HEK293 (cell line): ENCODE measurements at regions not wholly inside any gene's neighbourhood (a gene's known extent, or its start where the extent isn't known, plus 50 kb on each side); places are given as distances from the start of the nearest gene placed in this dataset.
A peak's percentile ranks its signal among the peaks of the same experiment; 100 is the strongest.

Source experiments
- CTCF ChIA-PET: fragments of 350-600 bp; formaldehyde crosslinking; extraction: SDS; loops from one replicate; lab custom pipeline; 2021; ENCODE audit warnings: antibody characterized with exemption; lab: Yijun Ruan, JAX
- POLR2A ChIA-PET: fragments of 300-600 bp; formaldehyde crosslinking; extraction: SDS; loops from one replicate; lab custom pipeline; 2020; ENCODE audit warnings: antibody characterized with exemption, inconsistent platforms; lab: Yijun Ruan, JAX
- H3K27ac ChIP-seq: fragments of 200-500 bp; sonication (Bioruptor generic); 2 replicates; pipeline ENCODE4 v1.5.1; 2014; ENCODE audit warnings: low read depth, low read length, control low read depth, inconsistent platforms; ENCODE audit errors: extremely low read depth
- H3K36me3 ChIP-seq, 2 experiments: fragments of 200-500 bp in 1 of 2; sonication (Bioruptor generic) in 1 of 2; 1 replicate in 1 of 2; 2 replicates in 1 of 2; pipeline ENCODE4 v1.5.1; 2014 to 2017; ENCODE audit warnings: inconsistent platforms in 2 of 2, low read length in 2 of 2; ENCODE audit not compliant: control insufficient read depth in 2 of 2, insufficient read depth in 1 of 2
- H3K4me1 ChIP-seq: fragments of 200-500 bp; sonication (Bioruptor generic); 2 replicates; pipeline ENCODE4 v1.5.1; 2014; ENCODE audit warnings: mild to moderate bottlenecking, low read length, inconsistent platforms; ENCODE audit not compliant: control insufficient read depth, insufficient read depth
- H3K4me3 ChIP-seq: 2 replicates; pipeline ENCODE4 v1.5.1; 2011; ENCODE audit warnings: low read depth, mild to moderate bottlenecking, control low read depth, low read length, moderate library complexity
- H3K9me3 ChIP-seq: fragments of 200-500 bp; sonication (Bioruptor generic); 2 replicates; pipeline ENCODE4 v1.5.1; 2014; ENCODE audit warnings: low read depth, low read length, inconsistent platforms; ENCODE audit not compliant: control insufficient read depth, insufficient read depth
- KLF1 ChIP-seq: fragments of 450-650 bp; formaldehyde crosslinking; IDR thresholded peaks from 2 replicates; pipeline ENCODE4 v1.5.1; 2016; ENCODE audit warnings: missing biosample characterization, missing genetic modification characterization
- PATZ1 ChIP-seq: fragments of 450-650 bp; formaldehyde crosslinking; IDR thresholded peaks from 2 replicates; pipeline ENCODE4 v1.5.1; 2016; ENCODE audit warnings: missing biosample characterization, missing genetic modification characterization
- PBX3 ChIP-seq: sonication (generic); formaldehyde crosslinking; IDR thresholded peaks from 2 replicates; pipeline ENCODE4 v1.8.1; 2022; ENCODE audit warnings: mild to moderate bottlenecking, moderate library complexity, missing genetic modification reagents
- PRDM10 ChIP-seq: fragments of 450-650 bp; formaldehyde crosslinking; IDR thresholded peaks from 2 replicates; pipeline ENCODE4 v1.5.1; 2016; ENCODE audit warnings: missing biosample characterization, missing genetic modification characterization
- PRDM6 ChIP-seq: fragments of 450-650 bp; formaldehyde crosslinking; IDR thresholded peaks from 2 replicates; pipeline ENCODE4 v1.5.1; 2017; ENCODE audit warnings: missing biosample characterization, missing genetic modification characterization
- ZBTB44 ChIP-seq: fragments of 450-650 bp; IDR thresholded peaks from 2 replicates; pipeline ENCODE4 v1.5.1; 2018; ENCODE audit warnings: missing biosample characterization, mild to moderate bottlenecking, missing genetic modification characterization
- ZNF169 ChIP-seq: fragments of 450-650 bp; formaldehyde crosslinking; IDR thresholded peaks from 2 replicates; pipeline ENCODE4 v1.5.1; 2016; ENCODE audit warnings: missing biosample characterization, missing genetic modification characterization
- ZNF18 ChIP-seq: fragments of 450-650 bp; formaldehyde crosslinking; IDR thresholded peaks from 2 replicates; pipeline ENCODE4 v1.5.1; 2016; ENCODE audit warnings: missing biosample characterization, missing genetic modification characterization
- ZNF202 ChIP-seq: fragments of 450-650 bp; formaldehyde crosslinking; IDR thresholded peaks from 2 replicates; pipeline ENCODE4 v1.5.1; 2016; ENCODE audit warnings: missing biosample characterization, missing genetic modification characterization, borderline replicate concordance
- ZNF292 ChIP-seq: fragments of 450-650 bp; formaldehyde crosslinking; IDR thresholded peaks from 2 replicates; pipeline ENCODE4 v1.5.1; 2016; ENCODE audit warnings: low read depth, missing biosample characterization, missing genetic modification characterization, borderline replicate concordance
- ZNF341 ChIP-seq: fragments of 450-650 bp; formaldehyde crosslinking; IDR thresholded peaks from 2 replicates; pipeline ENCODE4; 2016; ENCODE audit warnings: low read depth, missing biosample characterization, missing genetic modification characterization
- ZNF398 ChIP-seq: fragments of 450-650 bp; formaldehyde crosslinking; IDR thresholded peaks from 2 replicates; pipeline ENCODE4 v1.5.1; 2017; ENCODE audit warnings: missing biosample characterization, missing genetic modification characterization
- ZNF529 ChIP-seq: fragments of 450-650 bp; formaldehyde crosslinking; IDR thresholded peaks from 2 replicates; pipeline ENCODE4 v1.5.1; 2017; ENCODE audit warnings: missing genetic modification characterization, missing biosample characterization; ENCODE audit not compliant: insufficient replicate concordance
- ZNF561 ChIP-seq: fragments of 450-650 bp; IDR thresholded peaks from 2 replicates; pipeline ENCODE4 v1.5.1; 2018; ENCODE audit warnings: missing biosample characterization, missing genetic modification characterization, borderline replicate concordance
- ZNF776 ChIP-seq: fragments of 450-650 bp; formaldehyde crosslinking; IDR thresholded peaks from 2 replicates; pipeline ENCODE4 v1.5.0; 2017; ENCODE audit warnings: missing biosample characterization, missing genetic modification characterization, borderline replicate concordance

- no peaks in the 10 kb centered on the region for H3K9me3 ChIP-seq
- no peak overlapping the region for H3K27ac ChIP-seq
- no peak overlapping the region for H3K4me3 ChIP-seq
- POLR2A ChIA-PET: no interaction called here
- peaks cover 4% of the 10 kb centered on the region; the same call in 1 of the 2 replicates for H3K4me1 ChIP-seq
- TF ChIP-seq ZNF776 (no peak), ZNF529 (tag by site-specific recombination) (no peak), KLF1 (tag by site-specific recombination) (no peak), ZNF341 (tag by site-specific recombination) (no peak), ZNF18 (tag by site-specific recombination) (no peak), PBX3 (CRISPR knock-in tag) (no peak), ZBTB44 (tag by site-specific recombination) (no peak), ZNF169 (tag by site-specific recombination) (no peak), ZNF398 (tag by site-specific recombination) (no peak), ZNF292 (tag by site-specific recombination) (no peak), PATZ1 (tag by site-specific recombination) (no peak), ZNF202 (tag by site-specific recombination) (no peak), ZNF561 (tag by site-specific recombination) (no peak)
- TF ChIP-seq, all 188 proteins: peak for 0
- H3K36me3 ChIP-seq: no peaks in the 10 kb centered on the region
- CTCF ChIA-PET: interaction anchor here (1.1 to 1.3 kb wide), 2 partner anchors 17 to 28 kb away, joined by 3 to 7 read pairs; no protein-coding TSS in a partner anchor
Measured at GRCh38 chr2:173431191-173431590, 76.5 kb downstream of the CDCA7 start.

GRCh38 chr2:173432049-173432754 is 77.5 kb downstream of the CDCA7 start:
- TF ChIP-seq PRDM10 (tag by site-specific recombination) (no peak), PRDM6 (tag by site-specific recombination) (0 out of 2 replicates have a peak, but pooled peaks have one; percentile 27)
- Histone ChIP-seq H3K9me3 (no peaks in the 10 kb centered on the region), H3K36me3 (no peaks in the 10 kb centered on the region), H3K4me3 (no peak overlapping the region), H3K27ac (no peak overlapping the region; the same call in 1 of the 2 replicates), H3K4me1 (peaks cover 4% of the 10 kb centered on the region; the same call in 1 of the 2 replicates)
- ChIA-PET POLR2A (no interaction called here), CTCF (interaction anchor here (0.7 to 1.3 kb wide), 3 partner anchors 12 to 16 kb away, joined by 3 to 7 read pairs (median 4); no protein-coding TSS in a partner anchor)
